Parathyroid adenoma (tissue), 2 donors: ENCODE measurements at regions not wholly inside any gene's neighbourhood (a gene's known extent, or its start where the extent isn't known, plus 50 kb on each side); places are given as distances from the start of the nearest gene placed in this dataset.

Experiments used
- H2AFZ ChIP-seq: fragments of 300-600 bp; sonication (generic); one replicate; pipeline ENCODE4 v1.7.0; 2017; ENCODE audit warnings: antibody characterized with exemption, mild to moderate bottlenecking
- H3K27ac ChIP-seq: fragments of 300-600 bp; sonication (generic); one replicate; pipeline ENCODE4 v1.7.0; 2017
- H3K27me3 ChIP-seq: fragments of 300-600 bp; sonication (generic); one replicate; pipeline ENCODE4 v1.7.0; 2017; ENCODE audit warnings: low read length; ENCODE audit not compliant: control insufficient read depth, insufficient read depth
- H3K36me3 ChIP-seq: fragments of 300-600 bp; sonication (generic); one replicate; pipeline ENCODE4 v1.7.0; 2017; ENCODE audit warnings: low read length; ENCODE audit not compliant: control insufficient read depth, insufficient read depth
- H3K4me1 ChIP-seq: fragments of 300-600 bp; sonication (generic); one replicate; pipeline ENCODE4 v1.7.0; 2017; ENCODE audit warnings: control low read depth
- H3K4me2 ChIP-seq: fragments of 300-600 bp; sonication (generic); one replicate; pipeline ENCODE4 v1.7.0; 2017; ENCODE audit warnings: low read length
- H3K4me3 ChIP-seq: fragments of 300-600 bp; sonication (generic); one replicate; pipeline ENCODE4 v1.7.0; 2017; ENCODE audit warnings: low read depth, low read length
- H3K79me2 ChIP-seq: fragments of 300-600 bp; sonication (generic); one replicate; pipeline ENCODE4 v1.7.0; 2017; ENCODE audit warnings: control low read depth
- H3K9ac ChIP-seq: fragments of 300-600 bp; sonication (generic); one replicate; pipeline ENCODE4 v1.7.0; 2017; ENCODE audit warnings: mild to moderate bottlenecking
- H3K9me3 ChIP-seq: fragments of 300-600 bp; sonication (generic); one replicate; pipeline ENCODE4 v1.7.0; 2017; ENCODE audit warnings: low read length; ENCODE audit not compliant: control insufficient read depth
- CTCF ChIP-seq: fragments of 300-600 bp; sonication (generic); IDR thresholded peaks from one replicate; pipeline ENCODE4 v1.7.0; 2017; ENCODE audit warnings: antibody characterized with exemption, mild to moderate bottlenecking
- donor health status: primary hyperparathyroidism.

GRCh38 chr9:115367780-115368525 lies 250.0 kb upstream of the TNC start:
- Histone ChIP-seq H3K9ac (no peak overlapping the region), H3K4me3 (no peak overlapping the region), H3K36me3 (no peaks in the 10 kb centered on the region), H3K4me1 (no peaks in the 10 kb centered on the region), H2AFZ (no peak overlapping the region), H3K27ac (no peak overlapping the region), H3K27me3 (no peaks in the 10 kb centered on the region), H3K4me2 (no peak overlapping the region), H3K9me3 (no peaks in the 10 kb centered on the region), H3K79me2 (no peaks in the 10 kb centered on the region)
- TF ChIP-seq CTCF, result no peak

GRCh38 chr9:115369322-115369957 lies 251.5 kb upstream of the TNC start:
- Histone ChIP-seq H3K4me3 (no peak overlapping the region), H3K27me3 (no peaks in the 10 kb centered on the region), H3K9me3 (no peaks in the 10 kb centered on the region), H3K9ac (no peak overlapping the region), H3K4me1 (no peaks in the 10 kb centered on the region), H3K36me3 (no peaks in the 10 kb centered on the region), H3K27ac (no peak overlapping the region), H2AFZ (no peak overlapping the region), H3K79me2 (no peaks in the 10 kb centered on the region), H3K4me2 (no peak overlapping the region)
- no peak for TF ChIP-seq CTCF

DNA sequence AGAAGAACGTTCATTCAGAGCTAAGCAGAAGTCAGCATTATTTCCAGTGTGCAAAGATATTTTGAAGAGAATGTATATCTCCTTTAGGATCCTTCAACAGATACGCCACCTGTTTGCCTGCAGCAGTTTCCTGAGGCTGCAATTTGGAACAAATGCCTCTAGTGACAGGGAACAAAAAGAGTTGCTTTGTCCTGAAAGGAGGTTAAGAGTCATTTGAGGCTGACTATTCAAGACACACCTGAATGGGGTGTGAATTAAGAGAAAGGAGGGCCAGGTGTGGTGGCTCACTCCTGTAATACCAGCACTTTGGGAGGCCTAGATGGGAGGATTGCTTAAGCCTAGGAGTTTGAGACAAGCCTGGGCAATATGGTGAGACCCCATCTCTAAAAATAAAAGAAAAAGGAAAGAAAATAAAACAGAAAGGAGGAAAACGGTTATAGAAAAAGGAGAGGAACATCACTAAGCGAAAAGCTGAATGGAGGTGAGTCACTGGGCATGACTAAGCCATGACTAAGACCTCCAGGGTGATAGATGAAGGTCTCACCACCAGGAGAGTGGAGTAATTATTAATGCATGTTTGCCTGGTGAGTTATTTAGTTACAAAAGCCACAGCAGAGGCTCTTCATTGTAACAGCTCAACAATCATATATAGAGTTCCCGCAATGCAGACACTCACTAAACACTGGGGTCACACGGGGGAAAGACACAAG lies 255.2 kb upstream of the TNC start:
- no peak for TF ChIP-seq CTCF
- Histone ChIP-seq H3K9me3 (no peaks in the 10 kb centered on the region), H3K9ac (no peak overlapping the region), H3K4me2 (no peak overlapping the region), H2AFZ (no peak overlapping the region), H3K79me2 (no peaks in the 10 kb centered on the region), H3K27ac (no peak overlapping the region), H3K4me3 (no peak overlapping the region), H3K36me3 (no peaks in the 10 kb centered on the region), H3K27me3 (no peaks in the 10 kb centered on the region), H3K4me1 (no peaks in the 10 kb centered on the region)

DNA sequence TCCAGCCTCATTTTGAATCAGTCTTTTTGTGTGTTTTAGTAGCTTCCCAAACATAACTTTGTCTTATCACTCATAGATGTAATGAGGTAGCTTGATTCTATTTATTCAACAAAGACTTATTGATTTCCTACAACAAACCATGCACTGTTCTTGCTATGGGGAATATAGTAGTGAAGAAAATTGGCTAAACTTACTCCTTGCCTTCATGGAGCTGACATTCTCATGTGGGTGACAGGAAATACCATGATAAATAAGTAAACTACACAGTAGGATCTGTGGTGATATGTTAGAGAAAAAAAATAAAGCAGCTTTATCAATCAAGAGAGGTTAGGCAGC lies 255.7 kb upstream of the TNC start:
- H3K4me1 ChIP-seq, result no peaks in the 10 kb centered on the region
- H3K9me3 ChIP-seq, result no peaks in the 10 kb centered on the region
- no peak overlapping the region for H3K4me3 ChIP-seq
- H2AFZ ChIP-seq, result no peak overlapping the region
- H3K36me3 ChIP-seq, result no peaks in the 10 kb centered on the region
- no peaks in the 10 kb centered on the region for H3K79me2 ChIP-seq
- no peak overlapping the region for H3K27ac ChIP-seq
- H3K27me3 ChIP-seq, result no peaks in the 10 kb centered on the region
- H3K4me2 ChIP-seq, result no peak overlapping the region
- H3K9ac ChIP-seq, result no peak overlapping the region
- no peak for TF ChIP-seq CTCF
